Ramos (cell line): ENCODE measurements at regions not wholly inside any gene's neighbourhood (a gene's known extent, or its start where the extent isn't known, plus 50 kb on each side); places are given as distances from the start of the nearest gene placed in this dataset.
"Not testable (repeated sequence)": the region's sequence is repeated elsewhere in the genome, so short reads cannot be mapped to it uniquely, and the experiment has no call there.

Source experiments
- in situ Hi-C: fragments of 300-500 bp; cut with MboI; formaldehyde crosslinking; loops from one replicate; pipeline ENCODE4 v1.14.3; 2022; ENCODE audit warnings: low sequenced_read_pairs; ENCODE audit not compliant: unreplicated experiment

- in situ Hi-C loops, result loop anchor here (25.0 kb wide), 1 partner anchor 437 kb away; no protein-coding TSS in a partner anchor
These were observed 121.1 kb upstream of the SYT6 start for GRCh38 chr1:114274621-114275317.

- in situ Hi-C loops, result no loop called here
These were observed 118.9 kb upstream of the SYT6 start for GRCh38 chr1:114272593-114272992.

GRCh38 chr1:114270718-114271117, 117.0 kb upstream of the SYT6 start:
- in situ Hi-C loops, result no loop called here

- in situ Hi-C loops, result no loop called here
These were observed 116.6 kb upstream of the SYT6 start for GRCh38 chr1:114270282-114270681.

GRCh38 chr1:114269539-114269938, 115.9 kb upstream of the SYT6 start:
- in situ Hi-C loops, result no loop called here

GRCh38 chr1:114263343-114263742, 109.7 kb upstream of the SYT6 start:
- in situ Hi-C loops, result no loop called here

GRCh38 chr1:114262337-114262736, 108.7 kb upstream of the SYT6 start:
- in situ Hi-C loops, result no loop called here

- in situ Hi-C loops, result no loop called here
These were observed 107.3 kb upstream of the SYT6 start for GRCh38 chr1:114260805-114261484.

- in situ Hi-C loops, result no loop called here
These were observed 106.0 kb upstream of the SYT6 start for GRCh38 chr1:114259511-114260160.

GRCh38 chr1:114258633-114259032, 105.0 kb upstream of the SYT6 start:
- in situ Hi-C loops, result no loop called here

GRCh38 chr1:114258074-114258473, 104.4 kb upstream of the SYT6 start:
- in situ Hi-C loops, result no loop called here

GRCh38 chr1:114257554-114257953, 103.9 kb upstream of the SYT6 start:
- in situ Hi-C loops, result no loop called here

GRCh38 chr1:114253900-114254299, 100.2 kb upstream of the SYT6 start:
- in situ Hi-C loops, result no loop called here

GRCh38 chr1:114251573-114251939, 97.9 kb upstream of the SYT6 start:
- in situ Hi-C loops, result no loop called here

- in situ Hi-C loops, result no loop called here
These were observed 97.3 kb upstream of the SYT6 start for GRCh38 chr1:114250683-114251572.

- in situ Hi-C loops, result no loop called here
These were observed 96.0 kb upstream of the SYT6 start for GRCh38 chr1:114249691-114250090.

- in situ Hi-C loops, result no loop called here
These were observed 94.5 kb upstream of the SYT6 start for GRCh38 chr1:114248162-114248561.

GRCh38 chr1:114242531-114243210, 89.0 kb upstream of the SYT6 start:
- in situ Hi-C loops, result not testable (repeated sequence)

GRCh38 chr1:114238053-114238452, 84.4 kb upstream of the SYT6 start:
- in situ Hi-C loops, result no loop called here

GRCh38 chr1:114236517-114236916, 82.8 kb upstream of the SYT6 start:
- in situ Hi-C loops, result no loop called here
